ENCODE measurements at regions not wholly inside any gene's neighbourhood (a gene's known extent, or its start where the extent isn't known, plus 50 kb on each side); places are given as distances from the start of the nearest gene placed in this dataset.

GRCh38 chr13:82560889-82561288, 1321.4 kb downstream of the SLITRK1 start:
- TF ChIP-seq EZH2phosphoT487 (IDR thresholded peaks at IDR 0.05; ENCODE audit: borderline replicate concordance, low read depth, low read length) (no peak), CTCF (conservative IDR thresholded peaks at IDR 0.05; ENCODE audit: low read length) (no peak)
